Stomach (tissue), 8 donors: ENCODE measurements at regions not wholly inside any gene's neighbourhood (a gene's known extent, or its start where the extent isn't known, plus 50 kb on each side); places are given as distances from the start of the nearest gene placed in this dataset.

ENCODE experiments used
- DNase-seq, 2 donors: peaks; one replicate each; pipeline versions ENCODE4 v3.0.0 to v3.0.0-alpha.2; 2013 to 2019
- H3K27ac ChIP-seq, 5 donors: fragments of 200-600 bp in 4 of 5; sonication (generic) in 4 of 5; one replicate each; pipeline ENCODE4 v1.5.1; 2013 to 2019; ENCODE audit warnings: mild to moderate bottlenecking in 1 of 5, moderate library complexity in 1 of 5
- H3K27me3 ChIP-seq, 3 donors: fragments of 200-600 bp; sonication (generic); one replicate each; pipeline ENCODE4 v1.5.1; 2017 to 2019; ENCODE audit warnings: mixed run types in 1 of 3
- H3K36me3 ChIP-seq, 4 donors: fragments of 200-600 bp; sonication (generic); 1 replicate in 3 of 4; 2 replicates in 1 of 4; pipeline ENCODE4 v1.5.1; 2016 to 2019
- H3K4me1 ChIP-seq, 4 donors: fragments of 200-600 bp; sonication (generic); one replicate each; pipeline ENCODE4 v1.5.1; 2016 to 2019
- H3K4me3 ChIP-seq, 4 donors: fragments of 200-600 bp; sonication (generic) in 3 of 4; one replicate each; pipeline ENCODE4 v1.5.1; 2016 to 2019; ENCODE audit warnings: mild to moderate bottlenecking in 1 of 4
- H3K9me3 ChIP-seq, 4 donors: fragments of 200-600 bp; sonication (generic); one replicate each; pipeline ENCODE4 v1.5.1; 2016 to 2019
- EP300 ChIP-seq: sonication (generic); formaldehyde crosslinking; IDR thresholded peaks from one replicate; pipeline ENCODE4 v1.6.1; 2017; ENCODE audit warnings: antibody characterized with exemption
- POLR2A ChIP-seq, 4 donors: fragments of 450-650 bp; IDR thresholded peaks; one replicate each; pipeline ENCODE4 v1.6.1; 2016; ENCODE audit warnings: antibody characterized with exemption in 4 of 4, control low read depth in 2 of 4, mild to moderate bottlenecking in 1 of 4, moderate library complexity in 1 of 4
- POLR2AphosphoS5 ChIP-seq, 3 donors: sonication (generic); formaldehyde crosslinking; IDR thresholded peaks; one replicate each; pipeline ENCODE4 v1.6.1; 2016; ENCODE audit warnings: antibody characterized with exemption in 3 of 3
- WGBS, 5 donors: extraction: QIAGEN DNeasy Blood & Tissue Kit in 3 of 5; methylation state at CpG; one replicate each; pipeline versions ENCODE4 v1.1.5 to v1.1.7; 2013 to 2018; 5-methylcytosine and 5-hydroxymethylcytosine counted together
- intact Hi-C: fragments of 100-400 bp; cut with DNase I; formaldehyde crosslinking; loops from one replicate; pipeline ENCODE4 v1.15.1; 2023; ENCODE audit warnings: low total_unique reads
- TF ChIP-seq, protein P1 (sequence below), 7 experiments: fragments of 450-650 bp in 4 of 7; fragments of 200-600 bp in 3 of 7; sonication (generic) in 3 of 7; IDR thresholded peaks; one replicate each; pipeline ENCODE4 v1.5.1; 2016 to 2019; ENCODE audit warnings: antibody characterized with exemption in 7 of 7, control low read depth in 2 of 7, mild to moderate bottlenecking in 1 of 7
- donor health status: healthy with polysubstance abuse.
- donor health status: Bipolar disorder and iron deficiency.
- donor health status: healthy.

DNA sequence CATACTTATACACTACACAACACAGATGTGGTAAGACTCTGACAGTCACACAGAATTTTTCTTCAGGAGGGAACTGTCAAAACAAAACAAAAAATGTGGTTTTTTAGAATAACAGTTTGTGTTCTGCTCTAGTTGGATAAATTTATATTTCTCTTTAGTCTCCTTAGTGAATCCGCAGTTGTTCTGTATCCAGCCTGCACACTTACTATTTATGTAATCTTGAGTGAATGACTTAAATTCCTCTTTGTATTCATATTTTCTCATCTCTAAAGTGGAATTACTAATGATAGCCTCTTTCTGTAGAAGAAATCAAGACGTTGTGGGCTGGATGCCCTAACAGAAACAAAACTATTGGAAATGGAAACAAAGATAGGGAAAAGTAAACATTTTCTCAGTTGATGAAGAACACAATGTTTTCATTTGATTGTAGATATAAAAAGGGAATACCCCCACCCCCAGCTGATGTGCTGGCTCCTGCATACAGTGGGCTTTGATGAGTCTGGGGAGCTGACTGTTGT, 375.2 kb downstream of the TRIB2 start:
- intact Hi-C loops = no loop called here
- 40 to 47% (median 42%) methylated on average over 2 of the region's 2 CpGs for WGBS, 5 donors
- TF ChIP-seq, protein P1, sequence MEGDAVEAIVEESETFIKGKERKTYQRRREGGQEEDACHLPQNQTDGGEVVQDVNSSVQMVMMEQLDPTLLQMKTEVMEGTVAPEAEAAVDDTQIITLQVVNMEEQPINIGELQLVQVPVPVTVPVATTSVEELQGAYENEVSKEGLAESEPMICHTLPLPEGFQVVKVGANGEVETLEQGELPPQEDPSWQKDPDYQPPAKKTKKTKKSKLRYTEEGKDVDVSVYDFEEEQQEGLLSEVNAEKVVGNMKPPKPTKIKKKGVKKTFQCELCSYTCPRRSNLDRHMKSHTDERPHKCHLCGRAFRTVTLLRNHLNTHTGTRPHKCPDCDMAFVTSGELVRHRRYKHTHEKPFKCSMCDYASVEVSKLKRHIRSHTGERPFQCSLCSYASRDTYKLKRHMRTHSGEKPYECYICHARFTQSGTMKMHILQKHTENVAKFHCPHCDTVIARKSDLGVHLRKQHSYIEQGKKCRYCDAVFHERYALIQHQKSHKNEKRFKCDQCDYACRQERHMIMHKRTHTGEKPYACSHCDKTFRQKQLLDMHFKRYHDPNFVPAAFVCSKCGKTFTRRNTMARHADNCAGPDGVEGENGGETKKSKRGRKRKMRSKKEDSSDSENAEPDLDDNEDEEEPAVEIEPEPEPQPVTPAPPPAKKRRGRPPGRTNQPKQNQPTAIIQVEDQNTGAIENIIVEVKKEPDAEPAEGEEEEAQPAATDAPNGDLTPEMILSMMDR (IDR thresholded peaks at IDR 0.05) = no peak
- TF ChIP-seq POLR2A (IDR thresholded peaks at IDR 0.05) = no peak
- TF ChIP-seq EP300 = no peak

DNA sequence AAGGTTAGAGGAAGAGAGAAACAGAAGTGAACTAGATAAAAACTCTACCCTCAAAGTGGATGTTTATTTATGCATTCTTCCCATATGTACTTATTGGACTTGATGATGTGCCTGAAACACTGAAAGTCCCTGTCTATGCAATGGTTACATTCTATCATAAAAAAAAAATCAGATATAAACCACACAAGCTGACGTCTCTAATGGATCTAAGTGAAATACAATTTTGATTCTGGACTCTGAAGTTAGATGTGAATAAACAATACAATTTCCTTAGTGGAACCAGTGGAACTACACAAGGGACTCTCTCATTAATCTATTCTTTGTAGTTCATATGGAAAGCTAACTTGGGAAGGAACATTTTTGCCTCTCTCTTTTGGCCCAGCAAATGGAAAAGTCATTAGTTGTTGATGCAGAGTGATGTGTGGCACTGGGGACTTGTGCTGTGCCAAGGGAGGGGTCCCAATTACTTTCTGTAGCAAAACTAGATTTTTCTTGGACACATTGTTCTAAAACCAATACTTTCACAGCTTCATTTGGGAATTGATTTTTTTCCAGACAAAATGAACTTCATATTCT, 376.8 kb downstream of the TRIB2 start:
- no peak overlapping the region for H3K4me3 ChIP-seq
- intact Hi-C loops = no loop called here
- no peaks in the 10 kb centered on the region for H3K4me1 ChIP-seq
- WGBS, 5 donors = 40 to 53% (median 45%) methylated on average over 1 of the region's 1 CpG
- H3K36me3 ChIP-seq = no peaks in the 10 kb centered on the region
- no peak overlapping the region for H3K27ac ChIP-seq
- no peak for TF ChIP-seq EP300
- no peak for TF ChIP-seq POLR2A (IDR thresholded peaks at IDR 0.05)
- no peak for TF ChIP-seq POLR2AphosphoS5 (IDR thresholded peaks at IDR 0.05)
- TF ChIP-seq, protein P1 (IDR thresholded peaks at IDR 0.05) = no peak
- peak in 1 of 2 donors; percentile 58 for DNase-seq
- H3K27me3 ChIP-seq = no peaks in the 10 kb centered on the region
- peaks cover 0 to 1% (median 0%) of the 10 kb centered on the region in 4 donors for H3K9me3 ChIP-seq

More for the DNA sequence above, 375.2 kb downstream of the TRIB2 start:
- Histone ChIP-seq H3K27me3 (no peaks in the 10 kb centered on the region), H3K4me1 (no peaks in the 10 kb centered on the region), H3K36me3 (no peaks in the 10 kb centered on the region), H3K27ac (no peak overlapping the region), H3K4me3 (no peak overlapping the region), H3K9me3 (no peaks in the 10 kb centered on the region)
- peak in 1 of 2 donors; percentile 32 for DNase-seq

DNA sequence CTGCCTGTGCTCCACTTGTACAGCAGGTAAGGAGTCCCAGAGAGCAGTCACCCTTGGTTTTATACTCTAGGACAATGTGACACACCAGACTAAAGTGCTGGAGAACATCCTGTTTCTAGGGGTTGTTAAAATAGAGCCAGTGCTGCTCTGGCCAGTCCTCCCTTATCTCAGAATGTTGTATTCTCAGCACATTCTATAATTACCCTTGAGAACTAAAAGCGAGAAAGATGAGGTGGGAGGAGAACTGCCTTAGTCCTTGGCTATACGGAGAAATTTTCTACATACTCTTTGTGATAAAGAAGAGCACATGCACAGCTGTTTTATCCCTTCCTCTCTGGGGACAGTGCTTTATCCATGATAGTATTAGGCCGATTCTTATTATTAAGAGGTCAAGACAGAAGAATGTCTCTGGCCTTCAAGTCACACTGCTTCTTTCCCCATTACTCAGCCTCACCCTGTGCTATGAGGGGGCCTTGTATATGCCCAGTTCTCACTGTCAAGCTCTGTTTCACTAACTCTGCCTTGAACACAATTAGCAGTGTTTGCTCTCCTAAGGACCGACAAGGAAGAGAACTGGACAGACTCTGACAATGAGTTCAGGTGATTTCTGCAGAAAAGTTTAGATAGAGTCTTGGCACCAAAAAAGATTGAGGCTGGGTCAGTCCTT, 385.8 kb downstream of the TRIB2 start:
- intact Hi-C loops = no loop called here
- Histone ChIP-seq H3K4me3 (no peak overlapping the region), H3K36me3 (no peaks in the 10 kb centered on the region), H3K27me3 (no peaks in the 10 kb centered on the region), H3K27ac (no peak overlapping the region), H3K9me3 (peaks cover 0 to 6% (median 3%) of the 10 kb centered on the region in 4 donors), H3K4me1 (no peaks in the 10 kb centered on the region)
- 58 to 72% (median 67%) methylated on average over 4 of the region's 4 CpGs for WGBS, 5 donors
- TF ChIP-seq EP300 = no peak
- TF ChIP-seq, protein P1 (IDR thresholded peaks at IDR 0.05) = no peak
- TF ChIP-seq POLR2A (IDR thresholded peaks at IDR 0.05) = no peak
- TF ChIP-seq POLR2AphosphoS5 (IDR thresholded peaks at IDR 0.05) = no peak
- peak in 1 of 2 donors; percentile 32 for DNase-seq

DNA sequence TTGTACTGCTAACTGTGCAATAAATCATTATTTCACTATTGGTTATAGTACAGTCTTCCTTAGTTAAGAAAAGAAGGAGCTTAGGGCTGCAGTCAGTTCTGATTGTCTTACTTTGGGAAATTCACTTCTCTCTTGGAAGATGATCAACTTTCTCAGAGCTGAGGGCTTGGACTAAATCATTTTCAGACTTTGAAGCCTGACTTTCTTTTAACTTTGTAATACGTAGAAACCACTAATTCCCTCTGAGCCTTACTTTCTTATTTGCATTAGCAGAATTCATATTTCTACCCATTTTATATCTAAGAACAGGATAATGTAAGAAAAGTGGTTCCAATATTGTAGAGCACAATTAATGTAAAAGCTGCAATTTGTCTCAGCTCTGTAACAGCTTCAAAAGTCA, 386.4 kb downstream of the TRIB2 start:
- no peak for TF ChIP-seq POLR2A (IDR thresholded peaks at IDR 0.05)
- TF ChIP-seq POLR2AphosphoS5 (IDR thresholded peaks at IDR 0.05) = no peak
- TF ChIP-seq, protein P1 (IDR thresholded peaks at IDR 0.05) = no peak
- no peak for TF ChIP-seq EP300
- Histone ChIP-seq H3K27me3 (no peaks in the 10 kb centered on the region), H3K4me1 (no peaks in the 10 kb centered on the region), H3K9me3 (peaks cover 0 to 6% (median 3%) of the 10 kb centered on the region in 4 donors), H3K27ac (no peak overlapping the region), H3K4me3 (no peak overlapping the region), H3K36me3 (no peaks in the 10 kb centered on the region)
- 67 to 88% (median 78%) methylated on average over 1 of the region's 1 CpG for WGBS, 5 donors
- DNase-seq = no peak
- intact Hi-C loops = no loop called here
